HepG2 (cell line): ENCODE measurements at regions not wholly inside any gene's neighbourhood (a gene's known extent, or its start where the extent isn't known, plus 50 kb on each side); places are given as distances from the start of the nearest gene placed in this dataset.

Experiments used
- ATAC-seq: fragments of 200-7000 bp; cut with Tn5 transposase; 3 replicates; pipeline ENCODE4 v1.9.1; 2020; ENCODE audit warnings: mild to moderate bottlenecking, moderate library complexity
- BruUV-seq: library from RNA; stranded (reverse); fragments of 400-500 nt; replicated peaks from 2 replicates; lab custom pipeline; 2021; lab: Mats Ljungman, UMichigan
- CTCF ChIA-PET: fragments of 300-600 bp; formaldehyde crosslinking; extraction: SDS; loops from one replicate; lab custom pipeline; 2021; ENCODE audit warnings: low total read pairs, inconsistent platforms, low intra/inter-chr PET ratio; lab: Yijun Ruan, JAX
- POLR2A ChIA-PET: fragments of 350-600 bp; sonication (Branson Sonifier 250); formaldehyde crosslinking; loops from one replicate; lab custom pipeline; 2020; ENCODE audit warnings: antibody characterized with exemption, inconsistent platforms; lab: Yijun Ruan, JAX
- DNase-seq: peaks from one replicate; pipeline ENCODE4 v3.0.0-alpha.2; 2015; ENCODE audit warnings: low spot score
- FAIRE-seq: peaks from 3 replicates; lab custom pipeline; 2011; peaks lifted over from hg19 to GRCh38; lab: Jason Lieb, UNC
- H2AFZ ChIP-seq: one replicate; pipeline ENCODE4 v1.6.1; 2011; ENCODE audit warnings: low read length, inconsistent platforms
- H3K27ac ChIP-seq: fragments of 300-600 bp; 3 replicates; pipeline ENCODE4 v1.8.0; 2011; ENCODE audit warnings: mixed run types, mild to moderate bottlenecking, mixed read lengths, low read length, inconsistent platforms; ENCODE audit not compliant: insufficient read depth; ENCODE audit errors: extremely low read length
- H3K27me3 ChIP-seq, 2 experiments: fragments of 200-600 bp in 1 of 2; 2 replicates in 1 of 2; 3 replicates in 1 of 2; pipeline versions ENCODE4 v1.6.0 to v1.8.0; 2011; ENCODE audit warnings: low read length in 2 of 2, mild to moderate bottlenecking in 2 of 2, moderate library complexity in 2 of 2, inconsistent platforms in 1 of 2; ENCODE audit not compliant: insufficient read depth in 2 of 2, control insufficient read depth in 1 of 2
- H3K36me3 ChIP-seq, 2 experiments: fragments of 200-600 bp in 1 of 2; replicated peaks in 1 of 2; 2 replicates in 1 of 2; 3 replicates in 1 of 2; pipeline versions ENCODE4 v1.5.1 to v1.8.0; 2011; ENCODE audit warnings: low read length in 2 of 2, inconsistent platforms in 1 of 2; ENCODE audit not compliant: insufficient read depth in 2 of 2, control insufficient read depth in 1 of 2
- H3K4me1 ChIP-seq: 2 replicates; pipeline ENCODE4 v1.5.1; 2012; ENCODE audit warnings: low read length, inconsistent platforms; ENCODE audit not compliant: insufficient read depth
- H3K4me2 ChIP-seq: 2 replicates; pipeline ENCODE4 v1.6.0; 2011; ENCODE audit warnings: low read depth, low read length, inconsistent platforms
- H3K4me3 ChIP-seq, 3 experiments: fragments of 200-600 bp in 1 of 3; sonication (generic), shearing (Covaris generic) in 1 of 3; replicated peaks in 1 of 3; 2 replicates each; pipeline ENCODE4 v1.5.1; 2011 to 2016; ENCODE audit warnings: low read length in 3 of 3, inconsistent platforms in 2 of 3, low read depth in 2 of 3, mild to moderate bottlenecking in 2 of 3, control low read depth in 1 of 3, mixed read lengths in 1 of 3; ENCODE audit not compliant: insufficient read depth in 1 of 3
- H3K79me2 ChIP-seq: one replicate; pipeline ENCODE4 v1.6.1; 2011; ENCODE audit warnings: low read length, inconsistent platforms; ENCODE audit not compliant: insufficient read depth
- H3K9ac ChIP-seq: 2 replicates; pipeline ENCODE4 v1.6.0; 2011; ENCODE audit warnings: mild to moderate bottlenecking, low read depth, low read length, inconsistent platforms; ENCODE audit not compliant: insufficient read depth
- H3K9me3 ChIP-seq: 2 replicates; pipeline ENCODE4 v1.5.1; 2012; ENCODE audit warnings: mild to moderate bottlenecking, low read length
- H4K20me1 ChIP-seq: 2 replicates; pipeline ENCODE4 v1.6.0; 2011; ENCODE audit warnings: inconsistent platforms, mild to moderate bottlenecking, low read length, moderate library complexity; ENCODE audit not compliant: insufficient read depth
- DZIP1 ChIP-seq: sonication (generic); formaldehyde crosslinking; IDR thresholded peaks from 2 replicates; pipeline ENCODE4 v1.5.0; 2020; ENCODE audit warnings: mild to moderate bottlenecking, missing genetic modification reagents
- FOXK1 ChIP-seq: sonication (generic); formaldehyde crosslinking; IDR thresholded peaks from 2 replicates; pipeline ENCODE4 v1.4.0; 2020; ENCODE audit warnings: low read depth, missing genetic modification reagents, borderline replicate concordance
- FOXO1 ChIP-seq: sonication (generic); formaldehyde crosslinking; IDR thresholded peaks from 2 replicates; pipeline ENCODE4 v1.4.0; 2020; ENCODE audit warnings: missing genetic modification reagents
- HMG20A ChIP-seq: IDR thresholded peaks from 2 replicates; pipeline ENCODE4 v1.6.1; 2016; ENCODE audit warnings: borderline replicate concordance
- KAT8 ChIP-seq: IDR thresholded peaks from 2 replicates; pipeline ENCODE4 v1.6.1; 2016; ENCODE audit warnings: missing genetic modification reagents, missing compliant biosample characterization
- KLF12 ChIP-seq: sonication (generic); formaldehyde crosslinking; IDR thresholded peaks from 2 replicates; pipeline ENCODE4 v1.4.0; 2020; ENCODE audit warnings: missing genetic modification reagents, borderline replicate concordance
- MAF1 ChIP-seq: sonication (generic); formaldehyde crosslinking; IDR thresholded peaks from 2 replicates; pipeline ENCODE4 v1.5.0; 2020; ENCODE audit warnings: missing genetic modification reagents, borderline replicate concordance
- MAFG ChIP-seq: sonication (generic); formaldehyde crosslinking; IDR thresholded peaks from 2 replicates; pipeline ENCODE4 v1.5.1; 2020; ENCODE audit warnings: mild to moderate bottlenecking, missing genetic modification reagents
- MIER3 ChIP-seq: IDR thresholded peaks from 2 replicates; pipeline ENCODE4 v1.6.1; 2016; ENCODE audit warnings: missing compliant biosample characterization, borderline replicate concordance
- SOX5 ChIP-seq: IDR thresholded peaks from 2 replicates; pipeline ENCODE4 v1.6.1; 2016; ENCODE audit warnings: borderline replicate concordance
- SSRP1 ChIP-seq: IDR thresholded peaks from 2 replicates; pipeline ENCODE4 v1.6.1; 2016; ENCODE audit warnings: control low read depth
- ZNF142 ChIP-seq: sonication (generic); formaldehyde crosslinking; IDR thresholded peaks from 2 replicates; pipeline ENCODE4 v1.4.0; 2020; ENCODE audit warnings: missing genetic modification reagents
- ZNF337 ChIP-seq: sonication (generic); formaldehyde crosslinking; IDR thresholded peaks from 2 replicates; pipeline ENCODE4 v1.5.1; 2020; ENCODE audit warnings: missing genetic modification reagents, low read depth, mild to moderate bottlenecking, borderline replicate concordance
- ZNF468 ChIP-seq: sonication (generic); formaldehyde crosslinking; IDR thresholded peaks from 2 replicates; pipeline ENCODE4 v1.8.0; 2022; ENCODE audit warnings: mild to moderate bottlenecking, moderate library complexity, missing genetic modification reagents
- ZNF670 ChIP-seq: sonication (generic); formaldehyde crosslinking; IDR thresholded peaks from 2 replicates; pipeline ENCODE4 v1.8.0; 2022; ENCODE audit warnings: mild to moderate bottlenecking, missing genetic modification reagents, borderline replicate concordance
- ZNF703 ChIP-seq: sonication (generic); formaldehyde crosslinking; IDR thresholded peaks from 2 replicates; pipeline ENCODE4 v1.5.1; 2020; ENCODE audit warnings: missing genetic modification reagents, mild to moderate bottlenecking, moderate library complexity, borderline replicate concordance
- WGBS: methylation state at CpG from one replicate; pipeline ENCODE4 v1.1.6; 2017; ENCODE audit warnings: low lambda C conversion rate; 5-methylcytosine and 5-hydroxymethylcytosine counted together
- in situ Hi-C: cut with HindIII; loops from 2 replicates; pipeline ENCODE4 v1.10.0; 2017; ENCODE audit warnings: low pct_unique_long_range_greater_than_20kb; ENCODE audit not compliant: extremely low pct_ligation_motif_present
- intact Hi-C: fragments of 100-400 bp; cut with micrococcal nuclease; formaldehyde crosslinking; loops from one replicate; pipeline ENCODE4 v1.10.0; 2022; ENCODE audit not compliant: unreplicated experiment
- TF ChIP-seq, protein P1 (sequence below): sonication (generic); formaldehyde crosslinking; IDR thresholded peaks from 2 replicates; pipeline ENCODE4 v1.8.1; 2023; ENCODE audit warnings: mild to moderate bottlenecking, missing genetic modification reagents

- H3K79me2 ChIP-seq: no peaks in the 10 kb centered on the region
- no peaks in the 10 kb centered on the region for H3K9me3 ChIP-seq
- no peak for ATAC-seq
- H3K4me1 ChIP-seq: no peaks in the 10 kb centered on the region
- in situ Hi-C loops (no loop called here), intact Hi-C loops (no loop called here)
- no peak overlapping the region for H3K9ac ChIP-seq
- no peaks in the 10 kb centered on the region for H4K20me1 ChIP-seq
- no peak overlapping the region for H3K4me2 ChIP-seq
- ChIA-PET POLR2A (no interaction called here), CTCF (no interaction called here)
- BruUV-seq: no TSS peak
- no peaks in the 10 kb centered on the region for H3K36me3 ChIP-seq
- no peak overlapping the region for H2AFZ ChIP-seq
- FAIRE-seq: no peak
- H3K27ac ChIP-seq: no peak overlapping the region
- H3K4me3 ChIP-seq: no peak overlapping the region
- DNase-seq: no peak
- H3K27me3 ChIP-seq: no peaks in the 10 kb centered on the region
- WGBS: 7% methylated on average over 1 of the region's 1 CpG
- TF ChIP-seq ZNF142 (CRISPR knock-in tag): no peak
- no peak for TF ChIP-seq MAF1
- TF ChIP-seq ZNF670: no peak
- no peak for TF ChIP-seq HMG20A (CRISPR knock-in tag)
- no peak for TF ChIP-seq SSRP1 (CRISPR knock-in tag)
- TF ChIP-seq KAT8 (CRISPR knock-in tag): no peak
- TF ChIP-seq MIER3 (CRISPR knock-in tag): no peak
- TF ChIP-seq, protein P1, sequence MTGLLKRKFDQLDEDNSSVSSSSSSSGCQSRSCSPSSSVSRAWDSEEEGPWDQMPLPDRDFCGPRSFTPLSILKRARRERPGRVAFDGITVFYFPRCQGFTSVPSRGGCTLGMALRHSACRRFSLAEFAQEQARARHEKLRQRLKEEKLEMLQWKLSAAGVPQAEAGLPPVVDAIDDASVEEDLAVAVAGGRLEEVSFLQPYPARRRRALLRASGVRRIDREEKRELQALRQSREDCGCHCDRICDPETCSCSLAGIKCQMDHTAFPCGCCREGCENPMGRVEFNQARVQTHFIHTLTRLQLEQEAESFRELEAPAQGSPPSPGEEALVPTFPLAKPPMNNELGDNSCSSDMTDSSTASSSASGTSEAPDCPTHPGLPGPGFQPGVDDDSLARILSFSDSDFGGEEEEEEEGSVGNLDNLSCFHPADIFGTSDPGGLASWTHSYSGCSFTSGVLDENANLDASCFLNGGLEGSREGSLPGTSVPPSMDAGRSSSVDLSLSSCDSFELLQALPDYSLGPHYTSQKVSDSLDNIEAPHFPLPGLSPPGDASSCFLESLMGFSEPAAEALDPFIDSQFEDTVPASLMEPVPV: no peak
- TF ChIP-seq ZNF337 (CRISPR knock-in tag): no peak
- TF ChIP-seq ZNF468 (CRISPR knock-in tag): no peak
- TF ChIP-seq SOX5 (CRISPR knock-in tag): no peak
- no peak for TF ChIP-seq FOXO1 (CRISPR knock-in tag)
- TF ChIP-seq KLF12 (CRISPR knock-in tag): no peak
- no peak for TF ChIP-seq FOXK1 (CRISPR knock-in tag)
- no peak for TF ChIP-seq ZNF703 (CRISPR knock-in tag)
- TF ChIP-seq MAFG (CRISPR knock-in tag): no peak
- no peak for TF ChIP-seq DZIP1 (CRISPR knock-in tag)
Measured at GRCh38 chr2:59112258-59112657, 871.1 kb upstream of the FANCL start.
